WTC11 (cell line): ENCODE measurements at regions not wholly inside any gene's neighbourhood (a gene's known extent, or its start where the extent isn't known, plus 50 kb on each side); places are given as distances from the start of the nearest gene placed in this dataset.
A peak's percentile ranks its signal among the peaks of the same experiment; 100 is the strongest.
"Not testable (repeated sequence)": the region's sequence is repeated elsewhere in the genome, so short reads cannot be mapped to it uniquely, and the experiment has no call there.

ENCODE experiments used
- ATAC-seq: fragments of 200-7000 bp; cut with Tn5 transposase; 2 replicates; pipeline ENCODE4 v1.10.0; 2021; ENCODE audit warnings: mild to moderate bottlenecking, moderate library complexity
- CTCF ChIA-PET: fragments of 300-600 bp; sonication (Branson Sonifier 250); formaldehyde crosslinking; loops from one replicate; lab custom pipeline; 2021; ENCODE audit warnings: antibody characterized with exemption; lab: Charles Lee
- POLR2A ChIA-PET: fragments of 350-600 bp; sonication (Branson Sonifier 250); formaldehyde crosslinking; loops from one replicate; lab custom pipeline; 2021; ENCODE audit warnings: antibody characterized with exemption; lab: Charles Lee
- DNase-seq: peaks from one replicate; pipeline ENCODE4 v3.0.0; 2021; ENCODE audit warnings: low spot score
- H3K27ac Mint-ChIP-seq: 2 replicates; pipeline ENCODE4 v1.8.0; 2021; ENCODE audit warnings: mixed read lengths
- H3K27me3 Mint-ChIP-seq: 2 replicates; pipeline ENCODE4 v1.8.0; 2021; ENCODE audit warnings: low read depth, mild to moderate bottlenecking, moderate library complexity, mixed read lengths
- H3K36me3 Mint-ChIP-seq: 2 replicates; pipeline ENCODE4 v1.8.0; 2021; ENCODE audit warnings: mixed read lengths
- H3K4me1 Mint-ChIP-seq: 2 replicates; pipeline ENCODE4 v1.8.0; 2022; ENCODE audit warnings: mixed read lengths
- H3K4me3 Mint-ChIP-seq: 2 replicates; pipeline ENCODE4 v1.8.0; 2021; ENCODE audit warnings: mild to moderate bottlenecking, moderate library complexity, mixed read lengths
- H3K9me3 Mint-ChIP-seq: 2 replicates; pipeline ENCODE4 v1.8.0; 2021; ENCODE audit warnings: mixed read lengths
- CBFB ChIP-seq: sonication (generic); formaldehyde crosslinking; IDR thresholded peaks from 2 replicates; pipeline ENCODE4 v1.8.1; 2022; ENCODE audit warnings: mild to moderate bottlenecking, low read depth, missing genetic modification reagents
- CREM ChIP-seq: sonication (generic); formaldehyde crosslinking; IDR thresholded peaks from 2 replicates; pipeline ENCODE4 v1.8.1; 2022; ENCODE audit warnings: mild to moderate bottlenecking, missing genetic modification reagents, moderate library complexity
- E2F4 ChIP-seq: sonication (generic); formaldehyde crosslinking; IDR thresholded peaks from 2 replicates; pipeline ENCODE4 v1.8.1; 2022; ENCODE audit warnings: low read depth, mild to moderate bottlenecking, moderate library complexity, missing genetic modification reagents, borderline replicate concordance
- ESRRA ChIP-seq: sonication (generic); formaldehyde crosslinking; IDR thresholded peaks from 2 replicates; pipeline ENCODE4 v1.8.1; 2022; ENCODE audit warnings: mild to moderate bottlenecking, missing genetic modification reagents, borderline replicate concordance
- FOXJ3 ChIP-seq: sonication (generic); formaldehyde crosslinking; IDR thresholded peaks from 2 replicates; pipeline ENCODE4 v1.9.0; 2021; ENCODE audit warnings: missing genetic modification reagents, mild to moderate bottlenecking, borderline replicate concordance
- GABPB1 ChIP-seq: sonication (generic); formaldehyde crosslinking; IDR thresholded peaks from 2 replicates; pipeline ENCODE4 v1.8.1; 2023; ENCODE audit warnings: mild to moderate bottlenecking, missing genetic modification reagents
- GTF2I ChIP-seq: fragments of 250-450 bp; sonication (Bioruptor Pico); conservative IDR thresholded peaks from 2 replicates; pipeline ENCODE4 v1.4.0; 2021; ENCODE audit warnings: mild to moderate bottlenecking
- HMGA2 ChIP-seq: fragments of 250-450 bp; sonication (Bioruptor Pico); IDR thresholded peaks from 2 replicates; pipeline ENCODE4 v1.4.0; 2021; ENCODE audit warnings: mild to moderate bottlenecking, moderate library complexity
- MYBL2 ChIP-seq: sonication (generic); formaldehyde crosslinking; IDR thresholded peaks from 2 replicates; pipeline ENCODE4 v1.8.1; 2023; ENCODE audit warnings: mild to moderate bottlenecking, moderate library complexity, missing genetic modification reagents
- NR1H2 ChIP-seq: sonication (generic); formaldehyde crosslinking; IDR thresholded peaks from 2 replicates; pipeline ENCODE4 v1.9.0; 2021; ENCODE audit warnings: mild to moderate bottlenecking, moderate library complexity, missing genetic modification reagents
- RORB ChIP-seq: fragments of 250-450 bp; sonication (Bioruptor Pico); IDR thresholded peaks from 2 replicates; pipeline ENCODE4 v1.9.0; 2021; ENCODE audit warnings: mild to moderate bottlenecking
- TEAD1 ChIP-seq: sonication (generic); formaldehyde crosslinking; IDR thresholded peaks from 2 replicates; pipeline ENCODE4 v1.8.0; 2022; ENCODE audit warnings: mild to moderate bottlenecking, missing genetic modification reagents
- TEAD4 ChIP-seq: sonication (generic); formaldehyde crosslinking; IDR thresholded peaks from 2 replicates; pipeline ENCODE4 v1.8.0; 2022; ENCODE audit warnings: mild to moderate bottlenecking, missing genetic modification reagents
- TP53 ChIP-seq: sonication (generic); formaldehyde crosslinking; IDR thresholded peaks from 2 replicates; pipeline ENCODE4 v1.8.1; 2023; ENCODE audit warnings: mild to moderate bottlenecking, missing genetic modification reagents
- ZNF317 ChIP-seq: sonication (generic); formaldehyde crosslinking; IDR thresholded peaks from 2 replicates; pipeline ENCODE4 v1.8.1; 2023; ENCODE audit warnings: low read depth, mild to moderate bottlenecking, moderate library complexity, missing genetic modification reagents, borderline replicate concordance
- ZNF416 ChIP-seq: fragments of 250-450 bp; sonication (Bioruptor Pico); IDR thresholded peaks from 2 replicates; pipeline ENCODE4 v1.9.0; 2021; ENCODE audit warnings: mild to moderate bottlenecking, inconsistent platforms
- TF ChIP-seq, protein P1 (sequence below): sonication (generic); formaldehyde crosslinking; IDR thresholded peaks from 2 replicates; pipeline ENCODE4 v1.8.0; 2022; ENCODE audit warnings: missing genetic modification reagents
- TF ChIP-seq, protein P2 (sequence below): fragments of 250-450 bp; sonication (Bioruptor Pico); IDR thresholded peaks from 2 replicates; pipeline ENCODE4 v1.8.0; 2021; ENCODE audit warnings: mild to moderate bottlenecking
- TF ChIP-seq, protein P3 (sequence below): sonication (generic); formaldehyde crosslinking; IDR thresholded peaks from 2 replicates; pipeline ENCODE4 v1.8.0; 2023; ENCODE audit warnings: mild to moderate bottlenecking, missing genetic modification reagents
- TF ChIP-seq, protein P4 (sequence below): sonication (generic); formaldehyde crosslinking; IDR thresholded peaks from 2 replicates; pipeline ENCODE4 v1.8.1; 2023; ENCODE audit warnings: mild to moderate bottlenecking, missing genetic modification reagents, moderate library complexity

- H3K4me3 Mint-ChIP-seq, ATAC-seq, H3K4me1 Mint-ChIP-seq, H3K27ac Mint-ChIP-seq, CTCF ChIA-PET, POLR2A ChIA-PET, H3K27me3 Mint-ChIP-seq, DNase-seq: not testable (repeated sequence)
- peaks cover 62% of the 10 kb centered on the region for H3K9me3 Mint-ChIP-seq
- peaks cover 29% of the 10 kb centered on the region for H3K36me3 Mint-ChIP-seq
- peak; percentile 68; the same call in 1 of the 2 replicates for TF ChIP-seq ZNF416 (CRISPR knock-in tag)
Observed at GRCh38 chr3:59230379-59230778, 180.6 kb upstream of the CFAP20DC start.

DNA sequence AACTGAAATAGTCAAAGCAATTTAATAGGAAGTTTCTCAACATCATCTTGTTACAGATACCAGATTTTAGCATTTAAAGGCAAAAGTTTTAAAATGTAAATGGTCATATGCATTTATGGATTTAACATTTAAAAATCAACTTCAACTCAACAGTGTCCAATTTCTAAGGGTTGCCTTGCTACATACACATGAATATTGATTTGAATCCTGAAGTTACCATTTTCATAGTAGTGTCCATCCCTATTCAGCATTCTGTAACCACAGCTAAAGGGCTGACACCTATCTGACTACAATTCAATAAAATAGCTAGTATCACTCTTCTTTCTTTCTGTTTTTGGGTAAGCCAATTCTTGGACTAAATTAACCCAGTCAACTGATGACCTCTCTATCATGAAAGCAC, 164.0 kb upstream of the CFAP20DC start:
- ATAC-seq (no peak), DNase-seq (no peak)
- no peak overlapping the region for H3K27ac Mint-ChIP-seq
- no peaks in the 10 kb centered on the region for H3K36me3 Mint-ChIP-seq
- TF ChIP-seq, protein P1, sequence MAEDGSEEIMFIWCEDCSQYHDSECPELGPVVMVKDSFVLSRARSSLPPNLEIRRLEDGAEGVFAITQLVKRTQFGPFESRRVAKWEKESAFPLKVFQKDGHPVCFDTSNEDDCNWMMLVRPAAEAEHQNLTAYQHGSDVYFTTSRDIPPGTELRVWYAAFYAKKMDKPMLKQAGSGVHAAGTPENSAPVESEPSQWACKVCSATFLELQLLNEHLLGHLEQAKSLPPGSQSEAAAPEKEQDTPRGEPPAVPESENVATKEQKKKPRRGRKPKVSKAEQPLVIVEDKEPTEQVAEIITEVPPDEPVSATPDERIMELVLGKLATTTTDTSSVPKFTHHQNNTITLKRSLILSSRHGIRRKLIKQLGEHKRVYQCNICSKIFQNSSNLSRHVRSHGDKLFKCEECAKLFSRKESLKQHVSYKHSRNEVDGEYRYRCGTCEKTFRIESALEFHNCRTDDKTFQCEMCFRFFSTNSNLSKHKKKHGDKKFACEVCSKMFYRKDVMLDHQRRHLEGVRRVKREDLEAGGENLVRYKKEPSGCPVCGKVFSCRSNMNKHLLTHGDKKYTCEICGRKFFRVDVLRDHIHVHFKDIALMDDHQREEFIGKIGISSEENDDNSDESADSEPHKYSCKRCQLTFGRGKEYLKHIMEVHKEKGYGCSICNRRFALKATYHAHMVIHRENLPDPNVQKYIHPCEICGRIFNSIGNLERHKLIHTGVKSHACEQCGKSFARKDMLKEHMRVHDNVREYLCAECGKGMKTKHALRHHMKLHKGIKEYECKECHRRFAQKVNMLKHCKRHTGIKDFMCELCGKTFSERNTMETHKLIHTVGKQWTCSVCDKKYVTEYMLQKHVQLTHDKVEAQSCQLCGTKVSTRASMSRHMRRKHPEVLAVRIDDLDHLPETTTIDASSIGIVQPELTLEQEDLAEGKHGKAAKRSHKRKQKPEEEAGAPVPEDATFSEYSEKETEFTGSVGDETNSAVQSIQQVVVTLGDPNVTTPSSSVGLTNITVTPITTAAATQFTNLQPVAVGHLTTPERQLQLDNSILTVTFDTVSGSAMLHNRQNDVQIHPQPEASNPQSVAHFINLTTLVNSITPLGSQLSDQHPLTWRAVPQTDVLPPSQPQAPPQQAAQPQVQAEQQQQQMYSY (CRISPR knock-in tag): no peak
- TF ChIP-seq RORB (CRISPR knock-in tag) (no peak), HMGA2 (CRISPR knock-in tag) (no peak), MYBL2 (no peak), FOXJ3 (CRISPR knock-in tag) (no peak), CBFB (CRISPR knock-in tag) (no peak), ESRRA (CRISPR knock-in tag) (no peak), TEAD4 (CRISPR knock-in tag) (no peak), TP53 (no peak), GTF2I (no peak), E2F4 (no peak), GABPB1 (CRISPR knock-in tag) (no peak), NR1H2 (CRISPR knock-in tag) (no peak), ZNF317 (CRISPR knock-in tag) (no peak), TEAD1 (CRISPR knock-in tag) (no peak), CREM (no peak)
- TF ChIP-seq, protein P2, sequence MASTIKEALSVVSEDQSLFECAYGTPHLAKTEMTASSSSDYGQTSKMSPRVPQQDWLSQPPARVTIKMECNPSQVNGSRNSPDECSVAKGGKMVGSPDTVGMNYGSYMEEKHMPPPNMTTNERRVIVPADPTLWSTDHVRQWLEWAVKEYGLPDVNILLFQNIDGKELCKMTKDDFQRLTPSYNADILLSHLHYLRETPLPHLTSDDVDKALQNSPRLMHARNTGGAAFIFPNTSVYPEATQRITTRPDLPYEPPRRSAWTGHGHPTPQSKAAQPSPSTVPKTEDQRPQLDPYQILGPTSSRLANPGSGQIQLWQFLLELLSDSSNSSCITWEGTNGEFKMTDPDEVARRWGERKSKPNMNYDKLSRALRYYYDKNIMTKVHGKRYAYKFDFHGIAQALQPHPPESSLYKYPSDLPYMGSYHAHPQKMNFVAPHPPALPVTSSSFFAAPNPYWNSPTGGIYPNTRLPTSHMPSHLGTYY (CRISPR knock-in tag): no peak
- TF ChIP-seq, protein P3, sequence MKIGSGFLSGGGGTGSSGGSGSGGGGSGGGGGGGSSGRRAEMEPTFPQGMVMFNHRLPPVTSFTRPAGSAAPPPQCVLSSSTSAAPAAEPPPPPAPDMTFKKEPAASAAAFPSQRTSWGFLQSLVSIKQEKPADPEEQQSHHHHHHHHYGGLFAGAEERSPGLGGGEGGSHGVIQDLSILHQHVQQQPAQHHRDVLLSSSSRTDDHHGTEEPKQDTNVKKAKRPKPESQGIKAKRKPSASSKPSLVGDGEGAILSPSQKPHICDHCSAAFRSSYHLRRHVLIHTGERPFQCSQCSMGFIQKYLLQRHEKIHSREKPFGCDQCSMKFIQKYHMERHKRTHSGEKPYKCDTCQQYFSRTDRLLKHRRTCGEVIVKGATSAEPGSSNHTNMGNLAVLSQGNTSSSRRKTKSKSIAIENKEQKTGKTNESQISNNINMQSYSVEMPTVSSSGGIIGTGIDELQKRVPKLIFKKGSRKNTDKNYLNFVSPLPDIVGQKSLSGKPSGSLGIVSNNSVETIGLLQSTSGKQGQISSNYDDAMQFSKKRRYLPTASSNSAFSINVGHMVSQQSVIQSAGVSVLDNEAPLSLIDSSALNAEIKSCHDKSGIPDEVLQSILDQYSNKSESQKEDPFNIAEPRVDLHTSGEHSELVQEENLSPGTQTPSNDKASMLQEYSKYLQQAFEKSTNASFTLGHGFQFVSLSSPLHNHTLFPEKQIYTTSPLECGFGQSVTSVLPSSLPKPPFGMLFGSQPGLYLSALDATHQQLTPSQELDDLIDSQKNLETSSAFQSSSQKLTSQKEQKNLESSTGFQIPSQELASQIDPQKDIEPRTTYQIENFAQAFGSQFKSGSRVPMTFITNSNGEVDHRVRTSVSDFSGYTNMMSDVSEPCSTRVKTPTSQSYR (CRISPR knock-in tag): no peak
- TF ChIP-seq, protein P4, sequence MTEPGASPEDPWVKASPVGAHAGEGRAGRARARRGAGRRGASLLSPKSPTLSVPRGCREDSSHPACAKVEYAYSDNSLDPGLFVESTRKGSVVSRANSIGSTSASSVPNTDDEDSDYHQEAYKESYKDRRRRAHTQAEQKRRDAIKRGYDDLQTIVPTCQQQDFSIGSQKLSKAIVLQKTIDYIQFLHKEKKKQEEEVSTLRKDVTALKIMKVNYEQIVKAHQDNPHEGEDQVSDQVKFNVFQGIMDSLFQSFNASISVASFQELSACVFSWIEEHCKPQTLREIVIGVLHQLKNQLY (CRISPR knock-in tag): no peak
- H3K4me3 Mint-ChIP-seq: no peak overlapping the region
- POLR2A ChIA-PET: no interaction called here
- H3K27me3 Mint-ChIP-seq: no peaks in the 10 kb centered on the region
- H3K4me1 Mint-ChIP-seq: peaks cover 5% of the 10 kb centered on the region; the same call in 1 of the 2 replicates
- H3K9me3 Mint-ChIP-seq: no peaks in the 10 kb centered on the region
- CTCF ChIA-PET: interaction anchor here (1.7 kb wide), 1 partner anchor 596 kb away, joined by 4 read pairs; no protein-coding TSS in a partner anchor
